ENCODE measurements at regions not wholly inside any gene's neighbourhood (a gene's known extent, or its start where the extent isn't known, plus 50 kb on each side); places are given as distances from the start of the nearest gene placed in this dataset.

GRCh38 chr6:145289573-145289972 is 445.7 kb downstream of the EPM2A start:
- intact Hi-C loops (cut with micrococcal nuclease): no loop called here
- Histone ChIP-seq H3K79me2 (ENCODE audit: control insufficient read depth, insufficient read depth, low read length) (no peaks in the 10 kb centered on the region), H3K4me1 (ENCODE audit: control insufficient read depth in 2 of 2, insufficient read depth in 2 of 2, low read length in 2 of 2) (no peaks in the 10 kb centered on the region), H2AFZ (ENCODE audit: insufficient read depth, low read depth, low read length, poor library complexity, severe bottlenecking) (no peak overlapping the region), H3K36me3 (replicated peaks in 1 of 2; ENCODE audit: control extremely low read depth in 1 of 2, control insufficient read depth in 1 of 2, extremely low read depth in 1 of 2, insufficient read depth in 2 of 2, low read length in 1 of 2) (no peaks in the 10 kb centered on the region), H3K27ac (ENCODE audit: low read length in 2 of 2) (no peak overlapping the region), H4K20me1 (ENCODE audit: control insufficient read depth, insufficient read depth, low read length, poor library complexity, severe bottlenecking) (no peaks in the 10 kb centered on the region), H3K9ac (ENCODE audit: low read length) (no peak overlapping the region), H3K4me3 (ENCODE audit: control extremely low read depth in 1 of 5, extremely low read depth in 1 of 5, insufficient read depth in 1 of 5, low read depth in 2 of 5, low read length in 4 of 5) (no peak overlapping the region), H3K4me2 (replicated peaks; ENCODE audit: low read depth, low read length, poor library complexity, severe bottlenecking) (no peak overlapping the region), H3K9me3 (ENCODE audit: control extremely low read depth in 1 of 3, control insufficient read depth in 2 of 3, insufficient read depth in 1 of 3, low read length in 2 of 3) (no peaks in the 10 kb centered on the region), H3K27me3 (replicated peaks in 1 of 4; ENCODE audit: control extremely low read depth in 1 of 4, control insufficient read depth in 3 of 4, insufficient read depth in 4 of 4, low read length in 3 of 4) (no peaks in the 10 kb centered on the region)
- DNase-seq: no peak
- Mint-ChIP-seq H3K9me3 (ENCODE audit: insufficient read depth) (peaks cover 3% of the 10 kb centered on the region), H3K27ac (no peak overlapping the region), H3K4me3 (no peak overlapping the region), H3K27me3 (no peaks in the 10 kb centered on the region), H3K4me1 (no peaks in the 10 kb centered on the region)
- CTCF ChIA-PET: no interaction called here
- POLR2A ChIA-PET: no interaction called here
- WGBS (ENCODE audit: insufficient coverage): no CpG with 5 or more reads among the region's 3 CpGs
- no peak for TF ChIP-seq EZH2 (IDR thresholded peaks at IDR 0.05; ENCODE audit: borderline replicate concordance, insufficient read depth, low read depth, low read length, poor library complexity, severe bottlenecking)
- TF ChIP-seq, protein P1, sequence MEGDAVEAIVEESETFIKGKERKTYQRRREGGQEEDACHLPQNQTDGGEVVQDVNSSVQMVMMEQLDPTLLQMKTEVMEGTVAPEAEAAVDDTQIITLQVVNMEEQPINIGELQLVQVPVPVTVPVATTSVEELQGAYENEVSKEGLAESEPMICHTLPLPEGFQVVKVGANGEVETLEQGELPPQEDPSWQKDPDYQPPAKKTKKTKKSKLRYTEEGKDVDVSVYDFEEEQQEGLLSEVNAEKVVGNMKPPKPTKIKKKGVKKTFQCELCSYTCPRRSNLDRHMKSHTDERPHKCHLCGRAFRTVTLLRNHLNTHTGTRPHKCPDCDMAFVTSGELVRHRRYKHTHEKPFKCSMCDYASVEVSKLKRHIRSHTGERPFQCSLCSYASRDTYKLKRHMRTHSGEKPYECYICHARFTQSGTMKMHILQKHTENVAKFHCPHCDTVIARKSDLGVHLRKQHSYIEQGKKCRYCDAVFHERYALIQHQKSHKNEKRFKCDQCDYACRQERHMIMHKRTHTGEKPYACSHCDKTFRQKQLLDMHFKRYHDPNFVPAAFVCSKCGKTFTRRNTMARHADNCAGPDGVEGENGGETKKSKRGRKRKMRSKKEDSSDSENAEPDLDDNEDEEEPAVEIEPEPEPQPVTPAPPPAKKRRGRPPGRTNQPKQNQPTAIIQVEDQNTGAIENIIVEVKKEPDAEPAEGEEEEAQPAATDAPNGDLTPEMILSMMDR (IDR thresholded peaks at IDR 0.05): no peak
- ATAC-seq (ENCODE audit: low read depth): no peak

DNA sequence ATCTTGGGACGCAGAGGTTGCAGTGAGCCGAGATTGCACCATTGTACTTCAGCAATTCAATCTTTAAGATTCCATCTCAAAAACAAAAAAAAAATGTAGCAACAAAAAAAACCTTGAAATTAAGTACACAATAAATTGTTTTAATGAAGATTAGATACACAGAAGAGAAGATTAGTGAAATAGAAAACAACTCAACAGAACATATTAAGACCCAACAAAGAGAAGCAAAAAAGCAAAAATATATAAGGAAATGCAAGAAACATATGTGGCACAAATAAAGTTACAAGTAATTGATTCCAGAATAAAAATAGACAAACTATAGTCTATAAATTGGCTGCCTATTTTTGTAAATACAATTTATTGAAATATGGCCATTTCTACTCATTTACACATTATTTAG is 445.2 kb downstream of the EPM2A start:
- no peak for ATAC-seq (ENCODE audit: low read depth)
- TF ChIP-seq, protein P1 (IDR thresholded peaks at IDR 0.05): no peak
- TF ChIP-seq EZH2 (IDR thresholded peaks at IDR 0.05; ENCODE audit: borderline replicate concordance, insufficient read depth, low read depth, low read length, poor library complexity, severe bottlenecking): no peak
- H3K27me3 ChIP-seq (replicated peaks in 1 of 4; ENCODE audit: control extremely low read depth in 1 of 4, control insufficient read depth in 3 of 4, insufficient read depth in 4 of 4, low read length in 3 of 4): no peaks in the 10 kb centered on the region
- H3K4me1 ChIP-seq (ENCODE audit: control insufficient read depth in 2 of 2, insufficient read depth in 2 of 2, low read length in 2 of 2): no peaks in the 10 kb centered on the region
- no peaks in the 10 kb centered on the region for H3K79me2 ChIP-seq (ENCODE audit: control insufficient read depth, insufficient read depth, low read length)
- no peak overlapping the region for H2AFZ ChIP-seq (ENCODE audit: insufficient read depth, low read depth, low read length, poor library complexity, severe bottlenecking)
- H4K20me1 ChIP-seq (ENCODE audit: control insufficient read depth, insufficient read depth, low read length, poor library complexity, severe bottlenecking): no peaks in the 10 kb centered on the region
- H3K27ac Mint-ChIP-seq: no peak overlapping the region
- H3K27me3 Mint-ChIP-seq: no peaks in the 10 kb centered on the region
- no peak overlapping the region for H3K27ac ChIP-seq (ENCODE audit: low read length in 2 of 2)
- H3K9me3 Mint-ChIP-seq (ENCODE audit: insufficient read depth): peaks cover 3% of the 10 kb centered on the region
- no peak for DNase-seq
- no CpG with 5 or more reads among the region's 2 CpGs for WGBS (ENCODE audit: insufficient coverage)
- no peaks in the 10 kb centered on the region for H3K9me3 ChIP-seq (ENCODE audit: control extremely low read depth in 1 of 3, control insufficient read depth in 2 of 3, insufficient read depth in 1 of 3, low read length in 2 of 3)
- no peak overlapping the region for H3K9ac ChIP-seq (ENCODE audit: low read length)
- no peak overlapping the region for H3K4me3 Mint-ChIP-seq
- H3K4me1 Mint-ChIP-seq: no peaks in the 10 kb centered on the region
- POLR2A ChIA-PET: no interaction called here
- CTCF ChIA-PET: no interaction called here
- H3K4me2 ChIP-seq (replicated peaks; ENCODE audit: low read depth, low read length, poor library complexity, severe bottlenecking): no peak overlapping the region
- intact Hi-C loops (cut with micrococcal nuclease): no loop called here
- H3K36me3 ChIP-seq (replicated peaks in 1 of 2; ENCODE audit: control extremely low read depth in 1 of 2, control insufficient read depth in 1 of 2, extremely low read depth in 1 of 2, insufficient read depth in 2 of 2, low read length in 1 of 2): no peaks in the 10 kb centered on the region
- no peak overlapping the region for H3K4me3 ChIP-seq (ENCODE audit: control extremely low read depth in 1 of 5, extremely low read depth in 1 of 5, insufficient read depth in 1 of 5, low read depth in 2 of 5, low read length in 4 of 5)
